AG09319 (cell line): ENCODE measurements at regions not wholly inside any gene's neighbourhood (a gene's known extent, or its start where the extent isn't known, plus 50 kb on each side); places are given as distances from the start of the nearest gene placed in this dataset.
"Not testable (repeated sequence)": the region's sequence is repeated elsewhere in the genome, so short reads cannot be mapped to it uniquely, and the experiment has no call there.

Source experiments
- DNase-seq: peaks from one replicate; pipeline ENCODE4 v3.0.0-alpha.2; 2010; ENCODE audit warnings: low read depth; ENCODE audit errors: extremely low read depth
- TF ChIP-seq, protein P1 (sequence below): IDR thresholded peaks from 2 replicates; pipeline ENCODE4 v1.5.1; 2011; ENCODE audit warnings: low read depth, mild to moderate bottlenecking, inconsistent platforms, low read length, moderate library complexity

- no peak for DNase-seq
- TF ChIP-seq, protein P1, sequence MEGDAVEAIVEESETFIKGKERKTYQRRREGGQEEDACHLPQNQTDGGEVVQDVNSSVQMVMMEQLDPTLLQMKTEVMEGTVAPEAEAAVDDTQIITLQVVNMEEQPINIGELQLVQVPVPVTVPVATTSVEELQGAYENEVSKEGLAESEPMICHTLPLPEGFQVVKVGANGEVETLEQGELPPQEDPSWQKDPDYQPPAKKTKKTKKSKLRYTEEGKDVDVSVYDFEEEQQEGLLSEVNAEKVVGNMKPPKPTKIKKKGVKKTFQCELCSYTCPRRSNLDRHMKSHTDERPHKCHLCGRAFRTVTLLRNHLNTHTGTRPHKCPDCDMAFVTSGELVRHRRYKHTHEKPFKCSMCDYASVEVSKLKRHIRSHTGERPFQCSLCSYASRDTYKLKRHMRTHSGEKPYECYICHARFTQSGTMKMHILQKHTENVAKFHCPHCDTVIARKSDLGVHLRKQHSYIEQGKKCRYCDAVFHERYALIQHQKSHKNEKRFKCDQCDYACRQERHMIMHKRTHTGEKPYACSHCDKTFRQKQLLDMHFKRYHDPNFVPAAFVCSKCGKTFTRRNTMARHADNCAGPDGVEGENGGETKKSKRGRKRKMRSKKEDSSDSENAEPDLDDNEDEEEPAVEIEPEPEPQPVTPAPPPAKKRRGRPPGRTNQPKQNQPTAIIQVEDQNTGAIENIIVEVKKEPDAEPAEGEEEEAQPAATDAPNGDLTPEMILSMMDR: no peak
Observed at GRCh38 chr3:144502402-144502801, 530.8 kb downstream of the DIPK2A start.

- DNase-seq: not testable (repeated sequence)
Observed at GRCh38 chr3:144506375-144506774, 534.8 kb downstream of the DIPK2A start.

DNA sequence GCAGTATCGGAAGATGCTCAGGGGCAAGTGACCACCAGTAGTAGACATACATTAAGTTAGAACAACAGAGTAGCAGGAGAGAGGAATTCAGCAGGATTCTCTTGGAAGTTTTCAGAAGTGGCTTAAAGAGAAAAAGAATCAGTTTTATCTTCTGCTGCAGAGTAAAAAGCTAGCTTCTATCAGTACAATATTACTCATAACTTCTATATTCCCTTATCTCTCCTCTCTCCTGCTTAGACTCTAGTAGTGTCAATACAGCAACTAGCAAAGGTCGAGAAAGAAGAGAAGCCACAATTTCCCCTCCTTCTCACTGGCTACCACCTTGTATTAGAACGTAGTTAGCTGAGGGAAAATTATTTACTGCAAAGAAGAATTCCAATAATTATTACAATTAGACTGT, 539.7 kb downstream of the DIPK2A start:
- TF ChIP-seq, protein P1: no peak

GRCh38 chr3:144516026-144516425, 544.4 kb downstream of the DIPK2A start:
- TF ChIP-seq, protein P1: no peak
- DNase-seq: no peak

More for the DNA sequence above, 539.7 kb downstream of the DIPK2A start:
- no peak for DNase-seq

DNA sequence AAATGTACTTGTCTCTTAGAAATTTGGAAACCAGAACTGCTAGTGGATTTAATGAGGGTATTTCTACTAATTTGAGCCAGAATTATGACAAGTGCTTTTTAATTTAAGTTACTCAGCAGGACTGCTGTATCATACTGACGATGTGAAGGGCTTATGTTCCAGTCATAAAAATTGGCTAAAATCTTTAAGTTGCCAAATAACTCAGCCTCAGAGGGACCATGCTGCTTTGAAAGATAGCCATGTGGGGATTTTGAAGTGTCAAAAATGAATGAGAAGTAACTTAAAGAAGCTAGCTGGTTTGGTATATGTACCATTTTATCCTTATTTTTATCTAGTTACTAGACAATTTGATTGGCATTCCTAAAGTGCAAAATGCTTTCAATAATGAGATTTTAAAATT, 545.0 kb downstream of the DIPK2A start:
- no peak for DNase-seq
- TF ChIP-seq, protein P1: no peak

- TF ChIP-seq, protein P1: no peak
- no peak for DNase-seq
Observed at GRCh38 chr3:144521131-144521530, 549.5 kb downstream of the DIPK2A start.

GRCh38 chr3:144522456-144522855, 550.8 kb downstream of the DIPK2A start:
- TF ChIP-seq, protein P1: no peak
- no peak for DNase-seq

- no peak for DNase-seq
- TF ChIP-seq, protein P1: no peak
Observed at GRCh38 chr3:144523396-144523795, 551.8 kb downstream of the DIPK2A start.
